22Rv1 (cell line): ENCODE measurements at regions not wholly inside any gene's neighbourhood (a gene's known extent, or its start where the extent isn't known, plus 50 kb on each side); places are given as distances from the start of the nearest gene placed in this dataset.

Experiments
- H3K27ac ChIP-seq: fragments of 450-650 bp; 2 replicates; pipeline ENCODE4 v1.5.1; 2017
- ZFX ChIP-seq: fragments of 450-650 bp; IDR thresholded peaks from 2 replicates; pipeline ENCODE4 v1.6.1; 2017; ENCODE audit warnings: antibody characterized with exemption, borderline replicate concordance
- TF ChIP-seq, protein P1 (sequence below): fragments of 450-650 bp; IDR thresholded peaks from 2 replicates; pipeline ENCODE4 v1.5.1; 2017; ENCODE audit warnings: mild to moderate bottlenecking

DNA sequence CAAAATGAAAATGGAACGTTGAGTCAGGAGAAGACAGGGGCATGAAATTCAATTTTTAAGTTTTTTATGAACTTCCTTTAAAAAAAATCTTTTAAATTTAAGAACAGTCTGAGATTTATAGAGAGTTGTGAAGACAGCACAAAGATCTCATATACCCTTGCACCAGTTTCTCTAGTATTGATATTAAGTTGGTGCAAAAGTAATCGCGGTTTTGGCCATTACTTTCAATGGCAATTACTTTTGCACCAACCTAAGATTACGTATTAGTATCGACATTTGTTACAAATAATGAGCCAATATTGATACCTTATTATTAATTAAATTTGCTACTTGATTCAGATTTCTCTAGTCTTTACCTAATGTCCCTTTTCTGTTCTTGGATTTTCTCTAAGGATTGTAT lies 684.4 kb upstream of the CDH8 start:
- H3K27ac ChIP-seq = no peak overlapping the region
- TF ChIP-seq ZFX = no peak
- TF ChIP-seq, protein P1, sequence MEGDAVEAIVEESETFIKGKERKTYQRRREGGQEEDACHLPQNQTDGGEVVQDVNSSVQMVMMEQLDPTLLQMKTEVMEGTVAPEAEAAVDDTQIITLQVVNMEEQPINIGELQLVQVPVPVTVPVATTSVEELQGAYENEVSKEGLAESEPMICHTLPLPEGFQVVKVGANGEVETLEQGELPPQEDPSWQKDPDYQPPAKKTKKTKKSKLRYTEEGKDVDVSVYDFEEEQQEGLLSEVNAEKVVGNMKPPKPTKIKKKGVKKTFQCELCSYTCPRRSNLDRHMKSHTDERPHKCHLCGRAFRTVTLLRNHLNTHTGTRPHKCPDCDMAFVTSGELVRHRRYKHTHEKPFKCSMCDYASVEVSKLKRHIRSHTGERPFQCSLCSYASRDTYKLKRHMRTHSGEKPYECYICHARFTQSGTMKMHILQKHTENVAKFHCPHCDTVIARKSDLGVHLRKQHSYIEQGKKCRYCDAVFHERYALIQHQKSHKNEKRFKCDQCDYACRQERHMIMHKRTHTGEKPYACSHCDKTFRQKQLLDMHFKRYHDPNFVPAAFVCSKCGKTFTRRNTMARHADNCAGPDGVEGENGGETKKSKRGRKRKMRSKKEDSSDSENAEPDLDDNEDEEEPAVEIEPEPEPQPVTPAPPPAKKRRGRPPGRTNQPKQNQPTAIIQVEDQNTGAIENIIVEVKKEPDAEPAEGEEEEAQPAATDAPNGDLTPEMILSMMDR = no peak

DNA sequence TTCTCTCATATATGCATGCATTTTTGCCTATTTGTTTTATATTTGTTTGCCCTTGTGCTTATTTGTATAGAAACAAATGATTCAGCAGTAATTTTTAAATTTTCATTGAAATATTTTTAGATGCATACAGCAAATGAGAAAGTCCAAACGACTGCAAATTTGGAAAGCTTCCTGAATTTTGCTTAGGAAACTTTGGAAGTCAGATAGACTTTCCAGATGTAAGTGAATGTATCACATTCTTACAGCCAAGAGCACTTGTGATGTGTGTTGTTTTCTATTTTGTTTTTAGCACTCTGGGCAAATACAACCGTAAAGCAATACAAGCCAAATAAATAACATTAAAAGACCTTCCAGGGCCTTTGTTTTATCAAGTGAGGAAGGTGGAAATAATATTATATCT lies 680.8 kb upstream of the CDH8 start:
- no peak overlapping the region for H3K27ac ChIP-seq
- no peak for TF ChIP-seq ZFX
- TF ChIP-seq, protein P1 = no peak

DNA sequence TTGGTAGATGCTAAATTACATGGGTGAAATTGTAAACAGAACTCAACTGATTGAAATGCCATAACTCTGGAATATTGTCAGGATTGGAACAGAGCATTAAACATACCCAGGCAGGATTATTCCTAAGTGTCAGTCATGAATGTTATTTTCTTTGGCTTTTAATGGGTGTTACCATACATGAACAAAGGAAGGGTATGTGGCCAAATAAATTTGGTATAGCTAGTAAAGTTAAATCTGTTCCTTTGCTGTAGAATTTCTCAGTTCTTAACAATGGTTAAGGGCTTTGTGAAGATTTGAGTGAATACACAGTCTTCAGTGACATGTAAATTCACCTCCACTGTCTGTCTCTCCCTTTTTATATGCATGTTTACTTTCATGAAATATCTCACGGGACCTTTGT lies 679.5 kb upstream of the CDH8 start:
- H3K27ac ChIP-seq = no peak overlapping the region
- TF ChIP-seq ZFX = no peak
- TF ChIP-seq, protein P1 = no peak

DNA sequence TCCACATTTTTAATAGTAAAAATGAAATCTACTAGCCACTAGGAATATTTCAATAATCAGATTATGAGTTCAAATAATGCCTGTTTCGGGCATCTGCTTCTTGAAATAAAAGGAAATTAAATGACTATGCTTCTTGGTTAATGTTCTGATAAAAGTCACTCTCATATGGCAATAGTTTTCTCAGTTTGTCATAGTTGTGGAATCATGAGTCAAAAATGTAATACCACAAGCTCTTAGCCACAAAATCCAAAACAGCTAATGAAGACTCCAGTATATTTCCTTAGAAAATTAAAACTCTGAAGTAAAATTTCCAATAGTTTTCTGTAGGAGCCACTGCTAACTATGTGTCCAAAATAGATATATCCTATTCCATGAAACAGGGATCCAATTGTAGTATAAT lies 676.3 kb upstream of the CDH8 start:
- H3K27ac ChIP-seq = no peak overlapping the region
- TF ChIP-seq, protein P1 = no peak
- no peak for TF ChIP-seq ZFX

DNA sequence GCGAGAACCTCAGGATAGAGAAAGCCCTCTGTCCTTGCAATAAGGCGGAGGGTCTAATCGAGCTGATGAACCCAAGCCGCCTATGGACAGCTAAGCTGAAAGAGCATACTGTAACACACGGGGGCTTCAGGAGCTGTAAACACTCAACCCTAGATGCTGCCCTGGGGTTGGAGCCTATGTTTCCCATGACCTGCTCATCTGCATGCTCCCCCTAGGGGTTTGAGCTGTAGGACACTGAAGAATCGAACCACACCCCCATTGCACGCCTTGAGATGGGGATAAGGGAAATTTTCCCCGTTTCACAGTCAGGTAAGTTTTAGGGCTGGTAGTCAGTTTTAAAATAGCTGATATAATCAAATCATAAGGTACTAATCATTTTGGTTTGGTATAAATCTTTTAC lies 675.6 kb upstream of the CDH8 start:
- H3K27ac ChIP-seq = no peak overlapping the region
- no peak for TF ChIP-seq ZFX
- TF ChIP-seq, protein P1 = peak; percentile 20; the same call in 1 of the 2 replicates

DNA sequence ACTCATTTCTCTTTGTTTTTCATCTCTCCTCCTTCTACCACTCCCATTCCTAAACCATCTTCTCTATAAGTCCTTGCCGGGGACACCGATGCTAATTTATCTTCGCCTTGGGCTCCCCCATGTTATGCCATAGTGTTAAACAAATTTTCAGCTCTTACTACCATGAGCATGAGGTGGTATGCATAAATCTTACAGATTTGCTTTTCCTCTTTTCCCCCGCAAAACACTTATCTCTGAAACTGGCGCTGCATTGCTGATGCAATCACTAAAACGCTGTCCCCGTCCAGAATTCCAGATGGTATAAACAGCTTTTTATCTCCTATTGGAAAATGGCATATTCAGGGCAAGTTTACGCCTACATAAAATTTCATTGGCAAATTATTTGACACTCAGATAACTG lies 673.6 kb upstream of the CDH8 start:
- H3K27ac ChIP-seq = no peak overlapping the region
- no peak for TF ChIP-seq ZFX
- TF ChIP-seq, protein P1 = no peak

DNA sequence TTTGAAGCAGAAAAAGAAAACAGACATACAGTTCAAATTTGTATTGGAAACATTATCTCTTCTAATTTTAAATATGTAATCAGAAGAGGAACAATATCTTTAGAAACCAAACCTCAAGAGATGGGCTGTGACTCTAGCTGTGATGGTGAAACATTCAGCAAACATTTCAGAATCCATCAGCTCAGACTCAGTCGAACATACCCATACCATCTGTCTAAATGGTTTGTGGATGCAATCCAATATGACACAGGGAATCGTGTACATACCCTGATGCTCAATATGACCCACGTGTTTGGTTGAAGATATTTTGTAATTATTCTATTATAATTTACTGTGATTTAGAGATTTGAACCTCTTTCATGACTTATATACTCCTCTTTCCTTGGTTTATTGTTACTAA lies 665.2 kb upstream of the CDH8 start:
- TF ChIP-seq ZFX = no peak
- TF ChIP-seq, protein P1 = no peak
- H3K27ac ChIP-seq = no peak overlapping the region
